ENCODE measurements at regions not wholly inside any gene's neighbourhood (a gene's known extent, or its start where the extent isn't known, plus 50 kb on each side); places are given as distances from the start of the nearest gene placed in this dataset.
"Not testable (repeated sequence)": the region's sequence is repeated elsewhere in the genome, so short reads cannot be mapped to it uniquely, and the experiment has no call there.

- TF ChIP-seq, protein P1, sequence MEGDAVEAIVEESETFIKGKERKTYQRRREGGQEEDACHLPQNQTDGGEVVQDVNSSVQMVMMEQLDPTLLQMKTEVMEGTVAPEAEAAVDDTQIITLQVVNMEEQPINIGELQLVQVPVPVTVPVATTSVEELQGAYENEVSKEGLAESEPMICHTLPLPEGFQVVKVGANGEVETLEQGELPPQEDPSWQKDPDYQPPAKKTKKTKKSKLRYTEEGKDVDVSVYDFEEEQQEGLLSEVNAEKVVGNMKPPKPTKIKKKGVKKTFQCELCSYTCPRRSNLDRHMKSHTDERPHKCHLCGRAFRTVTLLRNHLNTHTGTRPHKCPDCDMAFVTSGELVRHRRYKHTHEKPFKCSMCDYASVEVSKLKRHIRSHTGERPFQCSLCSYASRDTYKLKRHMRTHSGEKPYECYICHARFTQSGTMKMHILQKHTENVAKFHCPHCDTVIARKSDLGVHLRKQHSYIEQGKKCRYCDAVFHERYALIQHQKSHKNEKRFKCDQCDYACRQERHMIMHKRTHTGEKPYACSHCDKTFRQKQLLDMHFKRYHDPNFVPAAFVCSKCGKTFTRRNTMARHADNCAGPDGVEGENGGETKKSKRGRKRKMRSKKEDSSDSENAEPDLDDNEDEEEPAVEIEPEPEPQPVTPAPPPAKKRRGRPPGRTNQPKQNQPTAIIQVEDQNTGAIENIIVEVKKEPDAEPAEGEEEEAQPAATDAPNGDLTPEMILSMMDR (IDR thresholded peaks at IDR 0.05; ENCODE audit: extremely low read depth, missing control alignments), result no peak
- DNase-seq (ENCODE audit: low spot score), result no peak
Measured at GRCh38 chr6:21942897-21943296, 349.3 kb downstream of the SOX4 start.

GRCh38 chr6:21946298-21946783 lies 350.5 kb downstream of the PRL start:
- DNase-seq (ENCODE audit: low spot score), result no peak
- TF ChIP-seq, protein P1 (IDR thresholded peaks at IDR 0.05; ENCODE audit: extremely low read depth, missing control alignments), result no peak

GRCh38 chr6:21947227-21947626 lies 349.6 kb downstream of the PRL start:
- DNase-seq (ENCODE audit: low spot score), result not testable (repeated sequence)

- no peak for DNase-seq (ENCODE audit: low spot score)
- TF ChIP-seq, protein P1 (IDR thresholded peaks at IDR 0.05; ENCODE audit: extremely low read depth, missing control alignments), result no peak
Measured at GRCh38 chr6:21947731-21948386, 349.0 kb downstream of the PRL start.

DNA sequence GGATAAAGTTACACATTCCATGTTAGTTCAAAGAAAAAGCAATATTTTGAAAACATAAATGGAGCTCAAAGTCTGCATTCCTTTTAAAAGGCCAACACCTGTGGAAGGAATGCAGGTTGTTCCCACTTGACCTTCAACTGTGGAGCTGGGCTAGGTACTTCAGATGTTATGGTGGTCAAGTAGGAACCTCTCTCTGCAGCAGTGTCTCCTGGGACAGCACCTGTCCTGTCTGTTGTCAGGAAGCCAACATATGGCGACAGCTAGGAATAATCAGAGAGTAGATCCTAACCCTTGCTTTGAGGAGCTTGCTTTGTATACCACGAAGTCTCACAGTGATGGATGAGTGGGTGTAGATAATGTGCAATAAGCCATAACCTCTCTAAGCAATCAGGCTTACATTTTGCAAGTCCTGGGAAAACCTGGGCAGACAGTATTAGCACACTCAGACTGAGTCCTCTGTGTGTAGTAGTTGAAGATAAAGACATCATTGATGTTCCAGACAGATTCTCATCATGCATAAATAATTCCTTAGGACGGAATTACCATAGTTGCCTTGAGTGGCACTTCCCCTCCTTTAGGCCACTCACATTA lies 347.5 kb downstream of the PRL start:
- DNase-seq (ENCODE audit: low spot score), result no peak
- TF ChIP-seq, protein P1 (IDR thresholded peaks at IDR 0.05; ENCODE audit: extremely low read depth, missing control alignments), result no peak

- no peak for DNase-seq (ENCODE audit: low spot score)
- TF ChIP-seq, protein P1 (IDR thresholded peaks at IDR 0.05; ENCODE audit: extremely low read depth, missing control alignments), result no peak
Measured at GRCh38 chr6:21952367-21952766, 344.5 kb downstream of the PRL start.

DNA sequence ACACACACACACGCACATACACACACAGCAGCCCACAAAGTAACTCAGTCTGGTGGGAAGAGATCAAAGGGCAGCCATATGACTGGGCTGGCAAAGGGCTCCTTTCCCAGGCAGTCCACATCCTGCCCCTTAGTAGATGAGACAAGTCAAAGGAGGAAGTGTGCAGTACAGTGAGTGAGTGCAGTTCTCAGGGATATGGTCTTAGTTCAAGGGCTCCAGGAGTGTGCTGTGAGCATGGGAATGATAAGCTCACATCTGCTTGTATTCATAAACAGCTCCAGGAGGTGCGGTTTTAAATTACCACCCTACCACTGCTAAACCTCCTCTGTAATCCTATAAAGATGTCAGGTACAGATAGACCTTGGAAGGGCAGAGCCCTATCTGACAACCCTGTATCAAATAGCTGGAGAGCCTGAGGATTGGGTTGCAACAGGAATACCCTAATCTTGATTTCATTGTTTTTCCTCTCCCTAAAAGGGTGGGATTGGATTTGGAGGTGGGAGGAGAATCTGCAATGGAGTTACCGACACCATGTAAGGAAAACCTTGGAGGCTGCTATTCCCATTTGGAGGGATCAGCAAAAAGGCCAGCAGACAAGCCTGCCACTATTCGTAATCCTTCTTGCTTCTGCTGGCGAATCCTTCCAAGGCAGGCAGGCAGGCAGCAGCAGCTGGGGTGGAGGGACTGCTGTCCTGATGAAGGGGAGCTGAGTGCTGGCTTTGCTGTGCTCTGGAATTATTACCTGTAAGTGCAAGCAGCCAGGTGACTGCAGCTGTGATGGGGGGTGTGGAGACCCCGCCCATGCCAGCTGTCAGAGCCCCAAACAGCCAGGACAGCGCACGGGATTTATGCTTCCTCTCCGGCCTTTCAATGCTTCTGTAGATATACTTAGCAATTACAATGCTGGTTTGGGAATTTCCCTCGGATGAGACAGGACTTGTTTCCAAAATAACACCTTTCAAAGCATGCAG lies 342.7 kb downstream of the PRL start:
- DNase-seq (ENCODE audit: low spot score), result no peak
- TF ChIP-seq, protein P1 (IDR thresholded peaks at IDR 0.05; ENCODE audit: extremely low read depth, missing control alignments), result no peak
